ENCODE measurements at regions not wholly inside any gene's neighbourhood (a gene's known extent, or its start where the extent isn't known, plus 50 kb on each side); places are given as distances from the start of the nearest gene placed in this dataset.

DNA sequence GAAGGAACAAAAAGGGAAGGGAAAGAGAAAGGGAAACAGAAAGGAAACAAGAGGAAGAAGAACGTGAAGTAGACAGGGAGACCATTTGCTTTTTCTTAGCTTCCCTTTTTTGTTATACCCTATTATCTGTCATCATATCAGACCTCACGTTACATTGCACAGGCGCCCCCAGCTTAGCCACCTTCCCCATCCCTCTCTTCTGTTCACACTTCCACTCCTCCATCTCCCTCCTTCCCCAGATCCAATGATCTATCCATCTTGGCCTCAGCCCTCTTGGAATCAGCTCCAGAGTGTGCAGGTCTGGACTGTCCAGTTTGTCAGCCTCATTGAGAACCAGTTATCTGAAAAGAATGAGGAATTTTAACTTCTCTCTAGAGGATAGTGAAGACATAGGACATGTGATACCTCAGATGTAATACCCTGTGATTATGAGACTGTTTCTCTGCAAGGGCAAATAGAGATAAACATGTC is 101.1 kb upstream of the ERRFI1 start:
- peaks cover 6% of the 10 kb centered on the region for H3K4me1 ChIP-seq (ENCODE audit: insufficient read depth, poor library complexity, severe bottlenecking)
- DNase-seq (ENCODE audit: low spot score) = no peak
- no peak overlapping the region for H3K4me3 ChIP-seq (ENCODE audit: severe bottlenecking)
- no peak overlapping the region for H3K27ac ChIP-seq (ENCODE audit: poor library complexity, severe bottlenecking)
- ATAC-seq (ENCODE audit: low read depth) = no peak
- TF ChIP-seq CTCF (IDR thresholded peaks at IDR 0.05; ENCODE audit: poor library complexity, severe bottlenecking) = no peak
- no peaks in the 10 kb centered on the region for H3K27me3 ChIP-seq (ENCODE audit: insufficient read depth, poor library complexity, severe bottlenecking)
- no peaks in the 10 kb centered on the region for H3K9me3 ChIP-seq (ENCODE audit: severe bottlenecking)
- H3K36me3 ChIP-seq (ENCODE audit: low read depth) = no peaks in the 10 kb centered on the region

DNA sequence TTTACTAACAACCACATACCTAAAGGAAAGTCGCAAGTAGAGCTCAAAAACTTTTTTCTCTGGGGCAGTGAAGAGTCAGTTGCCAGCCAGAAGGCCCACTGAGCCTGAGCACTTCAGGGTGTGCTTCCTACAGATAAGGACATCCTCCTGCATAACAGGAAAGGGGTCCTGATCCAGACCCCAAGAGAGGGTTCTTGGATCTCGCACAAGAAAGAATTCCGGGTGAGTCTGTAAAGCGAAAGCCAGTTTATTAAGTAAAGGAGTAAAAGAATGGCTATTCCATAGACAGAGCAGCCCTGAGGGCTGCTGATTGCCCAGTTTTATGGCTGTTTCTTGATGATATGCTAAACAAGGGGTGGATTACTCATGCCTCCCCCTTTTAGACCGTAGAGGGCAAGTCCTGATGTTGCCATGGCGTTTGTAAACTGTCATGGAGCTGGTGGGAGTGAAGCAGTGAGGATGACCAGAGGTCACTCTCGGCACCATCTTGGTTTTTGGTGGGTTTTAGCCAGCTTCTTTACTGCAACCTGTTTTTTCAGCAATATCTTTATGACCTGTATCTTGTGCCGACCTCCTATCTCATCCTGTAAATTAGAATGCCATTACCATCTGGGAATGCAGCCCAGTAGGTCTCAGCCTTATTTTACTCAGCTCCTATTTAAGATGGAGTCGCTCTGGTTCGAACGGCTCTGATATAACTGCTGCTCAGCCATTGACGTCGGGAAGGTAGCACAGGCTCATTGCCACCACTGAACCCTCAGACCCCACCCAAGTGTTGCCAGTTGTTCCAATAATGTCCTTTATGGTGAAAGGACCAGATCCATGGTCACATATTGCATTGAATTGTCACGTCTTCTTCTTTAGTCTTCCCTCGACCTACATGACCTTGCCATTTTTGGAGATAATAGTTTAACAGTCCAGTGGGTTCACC is 96.6 kb upstream of the ERRFI1 start:
- H3K36me3 ChIP-seq (ENCODE audit: low read depth) = no peaks in the 10 kb centered on the region
- H3K4me1 ChIP-seq (ENCODE audit: insufficient read depth, poor library complexity, severe bottlenecking) = peaks cover 31% of the 10 kb centered on the region
- ATAC-seq (ENCODE audit: low read depth) (no peak), DNase-seq (ENCODE audit: low spot score) (no peak)
- peak overlapping the region; percentile 96 for H3K27ac ChIP-seq (ENCODE audit: poor library complexity, severe bottlenecking)
- no peak overlapping the region for H3K4me3 ChIP-seq (ENCODE audit: severe bottlenecking)
- H3K27me3 ChIP-seq (ENCODE audit: insufficient read depth, poor library complexity, severe bottlenecking) = no peaks in the 10 kb centered on the region
- no peaks in the 10 kb centered on the region for H3K9me3 ChIP-seq (ENCODE audit: severe bottlenecking)
- no peak for TF ChIP-seq CTCF (IDR thresholded peaks at IDR 0.05; ENCODE audit: poor library complexity, severe bottlenecking)

DNA sequence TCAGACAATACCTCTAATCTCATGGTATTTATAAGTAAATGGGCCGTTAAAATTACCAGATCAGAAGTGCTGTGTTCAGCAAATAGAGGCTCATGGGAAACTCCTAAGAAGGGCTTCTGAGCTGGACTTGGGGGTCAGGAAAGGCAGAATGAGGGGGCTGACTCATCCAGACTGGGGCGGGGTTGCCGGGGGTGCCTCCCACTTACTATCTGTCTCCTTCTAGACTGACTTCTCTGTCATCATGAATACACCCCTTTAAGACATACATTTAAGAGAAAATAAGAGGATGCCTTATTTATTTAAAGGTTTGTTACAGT is 96.0 kb upstream of the ERRFI1 start:
- H3K27me3 ChIP-seq (ENCODE audit: insufficient read depth, poor library complexity, severe bottlenecking) = no peaks in the 10 kb centered on the region
- no peaks in the 10 kb centered on the region for H3K36me3 ChIP-seq (ENCODE audit: low read depth)
- H3K27ac ChIP-seq (ENCODE audit: poor library complexity, severe bottlenecking) = peak overlapping the region; percentile 96
- H3K4me3 ChIP-seq (ENCODE audit: severe bottlenecking) = no peak overlapping the region
- TF ChIP-seq CTCF (IDR thresholded peaks at IDR 0.05; ENCODE audit: poor library complexity, severe bottlenecking) = no peak
- DNase-seq (ENCODE audit: low spot score) (no peak), ATAC-seq (ENCODE audit: low read depth) (no peak)
- H3K4me1 ChIP-seq (ENCODE audit: insufficient read depth, poor library complexity, severe bottlenecking) = peaks cover 31% of the 10 kb centered on the region
- no peaks in the 10 kb centered on the region for H3K9me3 ChIP-seq (ENCODE audit: severe bottlenecking)

- H3K27ac ChIP-seq (ENCODE audit: poor library complexity, severe bottlenecking) = peak overlapping the region; percentile 96
- no peak overlapping the region for H3K4me3 ChIP-seq (ENCODE audit: severe bottlenecking)
- H3K27me3 ChIP-seq (ENCODE audit: insufficient read depth, poor library complexity, severe bottlenecking) = no peaks in the 10 kb centered on the region
- H3K9me3 ChIP-seq (ENCODE audit: severe bottlenecking) = no peaks in the 10 kb centered on the region
- TF ChIP-seq CTCF (IDR thresholded peaks at IDR 0.05; ENCODE audit: poor library complexity, severe bottlenecking) = no peak
- ATAC-seq (ENCODE audit: low read depth) = peak; percentile 80
- DNase-seq (ENCODE audit: low spot score) = no peak
- H3K4me1 ChIP-seq (ENCODE audit: insufficient read depth, poor library complexity, severe bottlenecking) = peaks cover 31% of the 10 kb centered on the region
- H3K36me3 ChIP-seq (ENCODE audit: low read depth) = no peaks in the 10 kb centered on the region
Observed at GRCh38 chr1:8121261-8122159, 95.4 kb upstream of the ERRFI1 start.

All from RWPE2 (cell line).